8988T (cell line): ENCODE measurements at regions not wholly inside any gene's neighbourhood (a gene's known extent, or its start where the extent isn't known, plus 50 kb on each side); places are given as distances from the start of the nearest gene placed in this dataset.

Experiments used
- DNase-seq: peaks from one replicate; pipeline ENCODE4 v3.0.0; 2011

DNA sequence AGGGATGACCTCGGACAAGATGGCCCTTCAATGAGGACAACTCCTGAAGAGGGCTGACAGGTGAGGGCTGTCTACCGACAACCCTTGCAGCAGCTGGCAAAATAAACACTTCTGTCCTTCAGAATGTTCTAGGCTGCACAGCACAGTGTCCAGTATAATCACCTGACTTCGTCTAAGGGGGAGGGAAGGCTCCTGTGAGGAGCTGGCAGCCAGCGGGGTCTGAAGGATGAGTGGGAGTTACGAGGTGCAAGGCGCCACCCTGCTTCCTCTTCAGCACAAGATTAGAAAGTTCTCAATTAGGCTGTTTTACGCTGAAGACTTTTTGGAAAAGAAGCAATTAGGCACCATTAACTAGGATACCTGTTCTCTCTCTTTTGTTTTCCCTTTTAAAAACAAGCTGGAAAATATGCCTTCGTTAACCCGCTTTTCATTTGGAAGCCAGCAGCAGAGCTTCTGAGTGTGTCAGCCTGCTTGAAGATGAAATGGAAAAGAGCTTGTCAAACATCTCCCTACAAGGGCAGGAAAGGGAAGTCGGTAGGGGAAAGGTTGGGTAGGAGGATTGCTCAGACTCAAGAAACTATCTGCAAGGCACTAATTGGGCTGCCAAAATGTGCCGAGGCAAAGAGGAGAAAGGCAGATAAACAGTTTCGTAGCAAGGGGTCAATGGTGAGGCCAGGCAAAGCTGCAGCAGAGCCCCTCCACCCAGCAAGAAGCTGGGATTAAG, 592.2 kb upstream of the CADM1 start:
- DNase-seq = no peak

DNA sequence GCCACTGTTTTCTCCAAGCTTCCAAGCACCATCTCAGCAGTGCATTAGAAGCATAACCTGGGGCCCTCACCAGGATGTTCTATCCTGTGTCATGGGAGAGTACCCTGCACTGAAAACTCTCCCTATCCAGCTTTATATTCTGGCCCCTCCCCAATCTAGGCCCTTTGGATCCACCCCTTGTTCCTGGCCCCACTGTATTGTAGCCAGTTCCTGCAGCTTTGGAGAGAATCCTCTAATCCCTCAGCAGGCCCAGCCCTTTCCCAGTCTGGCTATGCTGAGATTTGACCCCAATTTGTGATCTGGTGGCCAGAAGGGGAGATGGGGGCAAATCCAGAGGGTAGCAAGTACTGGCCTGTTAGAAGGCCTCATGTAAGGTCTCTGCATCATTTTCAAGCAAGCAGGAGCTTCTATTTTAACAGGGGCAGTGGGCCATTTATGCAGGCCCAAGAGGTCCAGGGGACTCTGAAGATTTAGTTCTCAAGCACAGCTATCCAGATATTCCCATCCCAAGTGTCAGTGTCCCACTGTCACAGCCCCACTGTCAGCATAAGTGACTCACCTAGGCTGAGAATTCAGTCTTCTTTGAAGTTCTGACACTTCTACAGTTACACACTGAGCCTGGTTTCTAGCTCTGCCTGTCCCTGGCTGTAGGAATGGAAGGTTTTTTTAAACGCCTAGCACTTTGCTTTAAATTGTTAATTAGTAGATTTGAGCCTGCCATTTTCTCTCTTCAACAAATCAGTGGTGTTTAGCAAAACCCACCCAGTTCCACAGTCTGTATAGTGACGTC, 589.5 kb upstream of the CADM1 start:
- no peak for DNase-seq

DNA sequence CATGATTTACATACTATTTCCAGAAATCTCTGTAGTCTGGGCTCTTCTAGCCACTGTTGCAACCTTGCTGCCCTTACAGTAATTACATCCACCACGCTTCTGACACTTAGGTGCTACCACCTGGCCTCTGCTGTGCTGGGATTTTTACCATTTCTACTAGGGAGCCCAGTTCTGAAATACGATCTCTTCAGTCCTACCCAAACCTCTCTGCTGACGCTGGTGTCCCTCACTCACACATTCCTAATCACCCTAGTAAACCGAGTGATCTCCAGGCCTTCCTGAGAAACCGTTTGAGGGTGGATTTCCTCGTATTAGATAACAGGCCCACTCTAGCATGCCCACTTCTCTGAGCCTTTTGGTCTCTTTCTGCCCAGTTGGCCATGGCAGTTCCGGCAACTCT, 588.9 kb upstream of the CADM1 start:
- DNase-seq = no peak

DNA sequence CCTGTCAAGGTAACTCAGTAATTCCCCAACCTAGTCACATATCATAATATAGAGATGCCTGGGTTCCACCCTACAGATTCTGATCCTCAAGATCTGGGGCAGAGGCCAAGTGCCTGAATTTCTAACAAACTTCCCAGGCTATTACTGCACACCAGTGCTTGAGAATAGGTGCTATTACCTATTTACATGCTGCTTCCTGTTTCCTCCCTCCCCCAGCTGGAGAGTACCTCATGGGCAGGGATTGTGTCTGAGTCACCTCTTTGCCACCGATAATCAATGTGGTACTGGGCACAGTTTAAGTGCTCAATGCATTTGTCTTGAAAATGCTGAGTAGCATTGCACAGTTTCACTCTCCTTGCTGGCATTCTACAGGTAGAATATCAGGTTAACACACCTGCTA, 582.2 kb upstream of the CADM1 start:
- no peak for DNase-seq

DNA sequence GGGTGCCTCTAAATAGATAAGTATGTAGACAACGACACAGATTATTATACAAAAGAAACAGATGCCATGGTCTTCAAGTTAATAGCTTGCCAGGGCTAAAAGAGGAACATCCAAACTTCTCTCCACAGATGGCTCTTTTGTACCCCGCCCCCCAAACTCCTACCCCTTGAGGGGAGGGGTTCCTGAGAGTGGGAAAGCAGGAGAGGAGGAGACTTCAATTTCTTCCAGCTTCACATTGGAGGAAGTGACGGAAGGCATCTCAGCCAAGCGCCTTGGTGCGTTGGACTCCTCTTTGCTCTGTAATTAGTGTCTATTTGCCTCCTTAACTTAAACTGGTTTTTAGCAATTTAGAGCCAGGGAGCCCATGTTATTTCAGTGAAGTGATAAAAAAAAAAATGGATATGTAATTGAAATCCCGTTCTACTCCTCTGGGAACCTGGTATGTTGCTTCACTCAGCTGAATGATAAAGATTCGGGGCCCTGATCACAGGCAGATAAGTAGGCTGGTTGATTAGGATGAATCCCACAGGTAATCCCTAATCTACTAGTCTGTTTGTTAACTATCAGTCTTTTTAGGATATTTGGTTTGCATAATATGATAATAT, 580.9 kb upstream of the CADM1 start:
- DNase-seq = no peak

DNA sequence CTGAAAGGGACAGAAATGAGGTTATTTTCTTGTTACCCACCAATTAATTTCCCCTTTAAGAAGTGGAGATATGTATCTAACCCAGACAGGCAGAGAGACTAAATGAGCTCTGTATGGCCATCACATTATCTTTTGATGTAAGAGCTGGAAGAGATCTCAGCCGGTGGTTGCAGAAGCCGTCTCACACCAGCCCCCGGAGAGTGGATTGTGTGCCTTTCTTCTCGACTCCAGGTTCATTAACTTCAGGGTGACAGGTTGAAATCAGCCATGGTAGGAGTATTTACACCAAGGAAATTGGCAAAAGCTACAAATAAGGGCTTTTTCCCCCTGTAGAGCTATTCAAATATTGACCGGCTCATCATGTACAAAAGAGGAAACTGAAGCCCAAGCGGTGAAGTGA, 580.3 kb upstream of the CADM1 start:
- DNase-seq = no peak

DNA sequence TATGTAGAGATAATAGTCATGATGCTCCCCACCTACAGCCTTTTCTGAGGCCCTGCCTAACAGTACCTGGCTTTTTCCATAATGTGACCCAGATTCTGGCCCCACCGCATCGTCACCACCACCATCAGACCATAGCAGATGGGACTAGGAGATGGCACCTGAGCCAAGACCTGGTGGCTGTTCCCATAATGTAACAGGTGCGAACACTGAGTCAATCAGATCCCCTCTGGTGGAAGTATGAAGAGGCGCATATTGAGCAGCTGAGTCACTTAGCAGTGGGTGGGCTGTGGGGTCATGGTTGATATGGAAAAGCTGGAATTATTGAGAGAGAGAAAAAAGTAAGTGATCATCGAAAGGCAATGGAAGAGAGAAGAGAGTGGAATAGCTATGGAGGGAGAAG, 578.0 kb upstream of the CADM1 start:
- no peak for DNase-seq

DNA sequence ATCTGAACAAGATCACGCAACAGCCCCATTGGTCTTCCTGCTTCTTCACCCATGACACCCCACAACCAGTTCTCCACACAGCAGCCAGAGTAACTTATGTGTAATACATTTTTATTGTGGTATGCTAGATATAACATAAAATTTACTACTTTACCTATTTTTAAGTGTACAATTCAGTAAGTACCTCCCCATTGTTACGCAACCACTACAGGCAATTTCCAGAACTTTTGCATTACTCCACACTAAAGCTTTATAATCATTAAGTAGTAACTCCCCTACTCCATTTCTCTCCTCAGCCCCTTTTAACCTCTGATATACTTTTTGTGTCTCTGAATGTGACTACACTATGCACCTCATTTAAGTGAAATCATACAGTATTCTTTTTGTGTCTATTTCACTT, 575.4 kb upstream of the CADM1 start:
- DNase-seq = no peak

DNA sequence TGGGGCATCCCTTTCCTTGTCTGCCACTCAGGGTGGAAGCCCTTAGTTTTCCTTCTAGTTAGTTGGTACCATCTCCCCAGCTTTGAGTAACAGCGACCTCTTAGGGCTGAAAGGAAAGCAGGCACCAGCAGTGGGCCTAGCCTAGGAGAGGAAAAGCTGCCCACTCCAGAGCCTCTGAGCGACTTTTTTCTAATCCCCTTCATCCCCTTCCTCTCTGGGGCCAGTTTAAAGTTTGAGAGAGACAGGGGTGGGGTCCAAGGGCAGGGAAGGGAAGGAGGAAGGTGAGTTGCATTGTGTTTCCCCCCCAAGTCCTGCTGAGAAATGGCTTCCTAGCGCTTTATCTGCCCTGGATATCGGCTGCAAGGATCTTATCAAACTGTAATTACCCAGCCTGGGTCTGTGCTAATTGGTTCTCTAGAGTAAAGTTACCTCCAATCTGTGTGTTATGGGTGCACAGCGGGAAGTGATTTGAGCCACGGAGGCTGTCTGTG, 573.9 kb upstream of the CADM1 start:
- no peak for DNase-seq

DNA sequence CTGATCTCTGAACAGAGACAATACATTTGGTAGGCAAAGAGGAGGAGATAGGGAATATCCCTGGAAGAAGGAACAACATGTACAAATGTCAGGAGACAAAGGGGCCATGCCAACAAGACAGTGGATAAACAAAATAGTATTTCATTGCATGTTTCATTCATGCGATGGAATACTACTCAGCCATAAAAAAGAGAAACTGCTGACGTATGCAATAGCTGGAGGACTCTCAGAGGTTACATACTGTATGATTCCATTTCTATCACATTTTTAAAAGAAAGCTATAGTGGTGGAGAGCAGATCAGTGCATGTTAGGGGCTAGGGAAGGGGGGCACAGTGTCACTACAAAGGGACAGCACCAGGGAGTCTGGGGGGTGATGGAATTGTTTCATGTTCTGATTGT, 572.9 kb upstream of the CADM1 start:
- DNase-seq = no peak

DNA sequence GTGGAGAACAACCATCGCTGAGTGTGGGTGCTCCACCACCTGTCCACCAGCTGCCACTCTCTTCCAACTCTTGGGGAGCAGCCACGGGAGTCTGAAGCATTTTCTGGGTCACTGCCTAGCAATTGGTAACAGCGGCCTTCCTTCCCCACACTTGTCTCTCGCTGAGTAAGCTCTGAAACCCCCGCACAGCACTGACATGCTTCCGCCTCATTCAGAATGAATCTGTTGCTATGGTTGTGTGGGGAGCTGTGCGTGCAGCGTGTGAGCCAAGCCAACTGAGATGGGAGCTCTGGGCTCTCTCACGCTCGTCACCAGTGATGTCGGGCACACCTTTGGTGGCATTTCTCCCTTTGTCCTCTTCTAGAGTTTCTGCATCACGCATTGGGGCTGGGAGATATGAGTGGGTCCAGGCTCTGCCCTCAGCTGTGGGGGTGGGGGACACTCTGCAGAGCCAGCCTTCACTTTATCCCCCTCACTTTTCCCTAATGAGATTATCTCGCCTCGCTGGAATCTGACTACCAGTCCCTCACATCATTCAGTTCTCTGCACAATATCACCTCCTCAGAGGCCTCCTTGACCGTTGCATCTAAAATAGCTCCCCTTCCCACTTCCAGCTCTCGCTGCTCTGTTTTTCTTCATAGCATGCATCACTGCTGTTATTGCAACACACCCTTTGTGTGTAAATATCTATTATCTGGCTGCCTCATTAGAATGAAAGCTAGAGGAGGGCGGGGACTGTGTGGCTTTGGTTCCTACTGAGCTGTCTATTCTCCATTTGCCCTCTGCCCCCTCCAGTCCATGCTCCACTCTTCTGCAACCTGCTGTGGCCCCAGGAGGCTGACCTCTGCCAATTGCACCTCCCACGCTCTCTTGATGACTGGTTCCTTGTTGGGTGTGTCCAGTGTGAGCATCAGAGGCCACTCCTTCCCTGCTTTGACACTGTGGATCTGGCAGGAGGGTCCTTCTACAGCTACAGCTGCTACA, 569.9 kb upstream of the CADM1 start:
- DNase-seq = no peak

DNA sequence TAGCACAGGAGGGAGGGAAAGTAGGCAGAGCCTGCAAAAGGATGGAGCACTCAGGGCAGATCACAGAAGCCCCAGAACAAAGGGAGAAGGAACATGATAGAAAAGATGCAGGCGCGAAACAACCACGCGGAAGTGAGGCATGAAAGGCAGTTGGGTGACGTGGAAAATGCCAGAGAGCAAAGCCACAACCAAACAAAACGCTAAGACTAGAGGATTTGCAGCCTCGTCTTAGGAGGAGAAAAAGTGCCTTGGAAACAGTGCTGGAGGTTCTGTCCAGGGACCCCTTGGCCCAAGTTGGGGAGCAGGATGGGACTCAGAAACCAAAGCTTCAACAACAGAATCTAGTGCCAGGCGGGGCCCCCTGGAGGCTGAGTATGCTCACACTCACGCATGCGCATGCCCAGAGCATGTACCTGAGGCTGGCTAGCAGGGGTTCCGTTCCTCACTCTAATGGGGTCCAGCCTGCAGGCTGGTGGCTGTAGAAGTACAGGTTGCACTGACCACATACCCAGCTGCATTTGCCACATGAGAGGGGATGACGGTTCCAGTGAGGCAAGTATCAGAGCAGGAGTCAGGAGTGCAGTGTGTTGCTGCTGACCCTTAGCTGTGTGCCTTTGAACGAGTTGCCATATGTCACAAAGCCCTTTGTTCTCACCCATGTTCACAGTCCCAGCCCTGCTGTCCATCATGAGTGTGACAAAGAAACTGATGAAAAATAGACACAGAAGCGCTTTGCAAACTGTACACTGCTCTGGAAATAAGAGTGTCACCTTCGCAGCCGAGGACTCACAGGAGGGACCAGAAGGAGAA, 568.6 kb upstream of the CADM1 start:
- DNase-seq = no peak

DNA sequence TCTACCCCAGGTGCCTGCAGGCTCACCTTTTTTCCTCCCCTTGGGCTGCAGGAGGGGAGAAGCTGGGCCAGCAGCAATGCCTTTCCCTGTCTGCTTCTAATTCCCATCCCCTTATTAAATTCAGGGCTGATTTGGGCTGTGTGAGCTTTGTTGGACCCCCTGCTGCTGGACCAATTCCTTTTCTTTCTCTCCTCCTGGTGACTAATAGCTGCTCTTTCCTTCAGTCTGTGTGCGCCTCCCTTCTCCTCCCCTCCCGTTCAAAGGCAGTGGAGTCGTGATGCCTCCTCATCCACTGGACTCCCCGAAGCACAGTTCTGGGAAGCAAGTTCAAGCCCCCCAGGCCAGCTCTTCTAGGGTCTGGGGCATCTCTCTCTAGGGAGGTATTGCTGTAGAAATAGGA, 567.9 kb upstream of the CADM1 start:
- DNase-seq = no peak

DNA sequence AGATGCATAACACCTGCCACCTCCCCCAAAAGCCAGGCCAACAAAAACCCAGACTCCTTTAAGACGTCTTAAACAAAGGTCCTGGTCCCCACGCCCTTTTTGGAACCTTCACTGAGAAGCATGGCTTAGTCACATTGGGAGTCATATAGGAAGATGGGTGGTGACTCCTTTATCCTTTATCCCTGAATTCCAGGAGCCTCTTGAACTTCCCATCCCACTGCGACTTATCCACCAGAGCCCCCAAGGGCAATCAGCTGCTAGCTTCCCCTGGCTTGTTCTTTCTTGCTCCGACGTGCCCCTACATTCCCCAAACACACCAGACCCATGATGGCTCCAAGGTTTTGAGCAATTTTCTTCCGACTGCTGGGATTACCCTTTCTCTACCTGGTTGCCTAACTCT, 567.0 kb upstream of the CADM1 start:
- DNase-seq = no peak

DNA sequence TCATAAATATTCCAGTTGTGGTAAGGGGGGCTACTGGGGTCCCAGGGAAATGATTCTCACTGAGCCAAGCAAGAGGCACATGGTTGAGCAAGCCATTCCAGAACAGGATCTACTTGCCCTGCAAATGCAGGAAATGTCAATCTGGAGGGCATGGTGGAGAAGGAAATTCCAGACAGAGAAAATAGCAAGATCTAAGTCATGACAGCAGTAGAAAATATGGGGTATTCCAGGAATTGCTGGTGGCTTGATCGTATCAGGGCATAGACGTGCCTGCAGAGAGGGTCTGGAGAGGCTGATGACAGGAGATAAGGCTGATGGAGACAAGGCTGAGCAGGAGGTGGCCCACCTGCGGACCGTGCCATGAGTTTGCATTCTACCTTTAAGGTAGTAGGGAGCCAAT, 566.3 kb upstream of the CADM1 start:
- no peak for DNase-seq

DNA sequence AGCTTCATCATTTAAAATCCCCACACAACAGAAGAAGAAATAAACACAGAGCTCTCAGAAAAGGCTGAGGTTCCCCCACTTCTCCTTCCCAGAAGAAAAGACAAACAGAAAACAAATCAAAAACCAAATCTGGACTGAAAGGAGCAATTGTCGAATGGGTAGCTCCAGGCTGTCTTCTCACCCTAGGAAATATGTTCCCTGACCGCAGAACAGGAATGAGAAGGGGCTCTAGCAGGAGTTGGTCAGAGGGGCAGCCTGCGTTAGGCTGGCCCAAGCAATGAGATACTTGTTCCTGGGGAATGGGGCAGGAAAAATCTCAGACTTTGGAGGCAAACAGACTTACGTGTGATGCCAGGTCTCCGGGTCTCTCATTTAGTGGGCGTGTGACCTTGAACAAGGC, 562.6 kb upstream of the CADM1 start:
- no peak for DNase-seq

DNA sequence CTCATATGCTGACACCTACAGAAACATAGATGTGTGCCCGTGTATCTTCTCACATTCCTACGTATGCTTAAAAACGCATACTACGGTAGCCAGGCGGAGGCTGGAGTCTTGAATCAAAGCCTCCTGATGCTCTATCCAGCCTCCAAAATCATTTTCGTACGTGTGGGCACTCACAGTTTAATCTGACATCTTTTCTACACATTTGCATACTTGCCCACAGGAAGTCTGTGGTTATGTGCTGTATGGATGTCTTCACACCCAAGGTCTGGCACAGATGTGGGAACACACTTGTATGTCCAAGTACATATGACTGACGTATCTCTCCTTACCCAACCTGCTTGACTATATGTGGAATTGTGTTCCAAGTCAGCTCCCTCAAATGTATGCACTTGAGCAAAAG, 561.8 kb upstream of the CADM1 start:
- DNase-seq = no peak

DNA sequence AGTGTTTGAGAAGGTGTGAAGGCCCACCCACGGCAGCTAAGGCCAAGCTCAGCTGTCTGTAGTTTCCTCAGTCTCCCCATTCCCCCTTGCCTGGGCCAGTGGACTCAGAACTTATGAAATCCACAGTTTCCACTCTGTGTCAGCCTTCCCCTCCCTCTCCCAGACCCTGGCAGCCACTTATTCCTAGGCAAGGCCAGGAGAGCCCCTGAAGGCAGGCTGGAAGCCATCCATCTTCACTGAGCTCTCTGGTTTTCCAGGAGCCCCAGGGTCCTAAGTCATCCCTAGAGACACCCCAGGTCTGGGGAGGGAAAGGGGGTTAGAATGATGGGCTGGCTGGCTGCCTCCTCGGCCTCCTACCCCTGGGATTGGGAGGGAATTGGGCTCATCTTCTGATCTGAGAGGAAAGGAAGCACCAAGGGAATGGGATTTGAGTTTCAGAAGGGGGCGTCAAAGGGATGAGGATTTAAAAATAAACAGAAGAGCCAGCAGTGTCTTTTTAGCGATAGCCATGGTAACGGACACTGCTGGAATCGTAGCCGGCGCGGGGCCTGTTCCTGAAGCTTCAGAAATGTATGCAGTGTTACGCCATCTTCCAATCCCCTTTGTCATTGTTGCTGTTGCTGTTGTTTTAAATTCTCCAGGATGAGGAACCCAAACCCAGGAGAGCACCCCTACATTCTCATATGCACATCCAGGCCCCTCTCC, 561.1 kb upstream of the CADM1 start:
- DNase-seq = no peak

DNA sequence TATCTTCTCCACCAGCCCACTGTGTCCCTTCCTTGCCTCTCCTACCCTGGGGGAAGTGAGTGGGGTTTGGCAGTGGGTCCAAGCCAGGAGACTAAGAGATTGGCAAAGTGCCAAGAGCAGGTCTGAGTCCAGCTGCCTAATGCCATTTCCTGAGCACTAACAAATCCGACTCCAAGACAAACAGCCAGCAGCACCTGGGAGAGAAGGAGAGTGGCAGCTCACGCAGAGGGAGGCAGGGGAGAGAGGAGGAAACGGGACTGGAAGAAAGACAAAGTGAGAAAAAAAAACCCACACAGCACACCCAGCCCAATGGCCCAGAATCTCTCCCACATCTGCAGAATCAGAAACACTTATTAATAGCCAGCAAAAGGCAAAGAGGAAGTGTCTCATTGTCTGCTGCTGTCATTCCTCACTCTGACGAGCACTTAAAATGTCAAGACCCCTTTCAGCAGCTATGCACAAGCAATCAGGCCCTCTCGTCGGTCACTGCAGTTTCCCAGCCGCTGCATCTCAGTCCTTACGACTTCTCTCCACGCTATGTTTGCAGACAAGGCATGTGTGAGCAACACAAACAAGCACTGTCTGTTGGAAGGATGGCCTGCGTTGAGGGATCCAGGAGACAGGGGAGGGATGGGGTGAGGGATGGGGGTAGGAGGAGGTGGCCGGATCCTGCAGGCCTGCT, 558.4 kb upstream of the CADM1 start:
- DNase-seq = no peak

DNA sequence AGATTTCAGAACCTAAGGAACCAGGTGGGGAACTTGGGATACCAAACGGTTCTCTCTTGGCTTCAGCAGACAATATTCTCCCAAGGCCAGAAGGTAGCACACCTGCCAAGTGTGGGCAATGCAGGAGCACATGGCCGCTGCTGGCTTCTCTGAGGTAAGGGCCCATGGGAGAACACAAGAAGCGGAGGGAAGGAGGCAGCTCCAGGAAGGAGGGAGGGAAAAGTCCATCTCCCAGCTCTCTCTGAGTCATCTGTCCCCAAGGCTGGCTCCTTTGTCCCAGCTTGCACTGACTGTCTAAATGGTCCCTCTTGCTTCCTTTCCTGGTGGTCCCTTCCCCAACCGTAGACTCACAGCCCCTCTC, 557.9 kb upstream of the CADM1 start:
- DNase-seq = no peak

DNA sequence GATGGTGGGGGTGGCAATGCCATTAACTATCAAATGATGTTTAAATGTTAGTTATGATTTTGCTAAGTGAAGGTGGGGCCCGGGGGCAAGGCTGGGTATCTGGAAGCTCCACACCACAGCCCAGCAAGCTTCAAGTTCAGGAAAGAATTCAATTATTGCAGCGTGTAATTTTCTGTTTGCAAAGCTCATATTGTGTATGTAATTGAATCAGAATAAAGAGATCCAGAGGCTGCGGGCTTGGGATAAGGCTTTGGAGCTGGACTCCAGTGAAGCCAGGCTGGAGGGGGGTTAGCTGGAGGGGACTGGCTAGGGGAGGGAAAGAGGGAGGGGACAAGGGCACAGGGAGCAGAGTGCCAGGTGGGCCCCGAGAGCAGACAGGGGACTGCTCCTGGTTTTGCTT, 557.1 kb upstream of the CADM1 start:
- DNase-seq = no peak
